SK-N-SH treated with all-trans-retinoic acid at 6 μM for 48 hours (cell line): ENCODE measurements at regions not wholly inside any gene's neighbourhood (a gene's known extent, or its start where the extent isn't known, plus 50 kb on each side); places are given as distances from the start of the nearest gene placed in this dataset.

ENCODE experiments used
- GLIS3 ChIP-seq: fragments of 250-450 bp; sonication (Bioruptor Pico); IDR thresholded peaks from 2 replicates; pipeline ENCODE4 v1.5.0; 2020; ENCODE audit warnings: mild to moderate bottlenecking, moderate library complexity
- PATZ1 ChIP-seq: fragments of 250-450 bp; sonication (Bioruptor Pico); IDR thresholded peaks from 2 replicates; pipeline ENCODE4 v1.8.0; 2020; ENCODE audit warnings: mild to moderate bottlenecking, moderate library complexity, borderline replicate concordance
- RARB ChIP-seq: fragments of 250-450 bp; sonication (Bioruptor Pico); IDR thresholded peaks from 2 replicates; pipeline ENCODE4 v1.8.0; 2021; ENCODE audit warnings: mild to moderate bottlenecking, moderate library complexity
- TOX ChIP-seq: fragments of 250-450 bp; sonication (Bioruptor Pico); IDR thresholded peaks from 2 replicates; pipeline ENCODE4 v1.8.0; 2021; ENCODE audit warnings: mild to moderate bottlenecking, moderate library complexity, borderline replicate concordance
- TF ChIP-seq, protein P1 (sequence below): fragments of 250-450 bp; sonication (Bioruptor Pico); IDR thresholded peaks from 2 replicates; pipeline ENCODE4 v1.5.1; 2021; ENCODE audit warnings: mild to moderate bottlenecking, moderate library complexity

GRCh38 chr6:37579444-37580067 is 79.9 kb upstream of the CCDC167 start:
- TF ChIP-seq RARB (CRISPR knock-in tag) (no peak), PATZ1 (CRISPR knock-in tag) (no peak), GLIS3 (no peak), TOX (CRISPR knock-in tag) (no peak)
- TF ChIP-seq, protein P1, sequence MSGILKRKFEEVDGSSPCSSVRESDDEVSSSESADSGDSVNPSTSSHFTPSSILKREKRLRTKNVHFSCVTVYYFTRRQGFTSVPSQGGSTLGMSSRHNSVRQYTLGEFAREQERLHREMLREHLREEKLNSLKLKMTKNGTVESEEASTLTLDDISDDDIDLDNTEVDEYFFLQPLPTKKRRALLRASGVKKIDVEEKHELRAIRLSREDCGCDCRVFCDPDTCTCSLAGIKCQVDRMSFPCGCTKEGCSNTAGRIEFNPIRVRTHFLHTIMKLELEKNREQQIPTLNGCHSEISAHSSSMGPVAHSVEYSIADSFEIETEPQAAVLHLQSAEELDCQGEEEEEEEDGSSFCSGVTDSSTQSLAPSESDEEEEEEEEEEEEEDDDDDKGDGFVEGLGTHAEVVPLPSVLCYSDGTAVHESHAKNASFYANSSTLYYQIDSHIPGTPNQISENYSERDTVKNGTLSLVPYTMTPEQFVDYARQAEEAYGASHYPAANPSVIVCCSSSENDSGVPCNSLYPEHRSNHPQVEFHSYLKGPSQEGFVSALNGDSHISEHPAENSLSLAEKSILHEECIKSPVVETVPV: no peak
